ENCODE measurements at regions not wholly inside any gene's neighbourhood (a gene's known extent, or its start where the extent isn't known, plus 50 kb on each side); places are given as distances from the start of the nearest gene placed in this dataset.

DNA sequence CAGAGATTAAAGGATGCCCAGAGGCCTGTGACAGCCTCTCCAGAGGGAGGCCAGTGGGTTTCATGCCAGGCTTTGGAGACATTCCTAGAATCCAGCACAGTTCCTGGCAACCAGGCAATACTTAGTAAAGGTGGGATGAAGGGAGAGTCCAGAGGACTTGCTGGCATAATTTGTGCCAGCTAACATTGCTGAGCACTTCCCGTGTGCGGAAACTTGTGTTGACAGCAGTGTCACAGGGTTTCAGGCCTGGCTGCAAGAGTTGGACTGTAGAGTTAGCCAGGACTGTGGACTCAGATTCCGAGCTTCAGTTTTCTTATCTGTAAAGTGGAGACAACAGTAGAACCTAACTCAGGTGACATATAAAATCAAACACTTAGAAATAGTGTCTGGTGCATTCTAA, 141.7 kb downstream of the SALL1 start:
- TF ChIP-seq, protein P1, sequence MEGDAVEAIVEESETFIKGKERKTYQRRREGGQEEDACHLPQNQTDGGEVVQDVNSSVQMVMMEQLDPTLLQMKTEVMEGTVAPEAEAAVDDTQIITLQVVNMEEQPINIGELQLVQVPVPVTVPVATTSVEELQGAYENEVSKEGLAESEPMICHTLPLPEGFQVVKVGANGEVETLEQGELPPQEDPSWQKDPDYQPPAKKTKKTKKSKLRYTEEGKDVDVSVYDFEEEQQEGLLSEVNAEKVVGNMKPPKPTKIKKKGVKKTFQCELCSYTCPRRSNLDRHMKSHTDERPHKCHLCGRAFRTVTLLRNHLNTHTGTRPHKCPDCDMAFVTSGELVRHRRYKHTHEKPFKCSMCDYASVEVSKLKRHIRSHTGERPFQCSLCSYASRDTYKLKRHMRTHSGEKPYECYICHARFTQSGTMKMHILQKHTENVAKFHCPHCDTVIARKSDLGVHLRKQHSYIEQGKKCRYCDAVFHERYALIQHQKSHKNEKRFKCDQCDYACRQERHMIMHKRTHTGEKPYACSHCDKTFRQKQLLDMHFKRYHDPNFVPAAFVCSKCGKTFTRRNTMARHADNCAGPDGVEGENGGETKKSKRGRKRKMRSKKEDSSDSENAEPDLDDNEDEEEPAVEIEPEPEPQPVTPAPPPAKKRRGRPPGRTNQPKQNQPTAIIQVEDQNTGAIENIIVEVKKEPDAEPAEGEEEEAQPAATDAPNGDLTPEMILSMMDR (IDR thresholded peaks at IDR 0.05; ENCODE audit: low read depth, low read length, missing control alignments) = no peak
- in situ Hi-C loops (cut with HindIII; ENCODE audit: low pct_ligation_motif_present, low sequenced_read_pairs) = no loop called here
- H3K27ac ChIP-seq = no peak overlapping the region
- no peaks in the 10 kb centered on the region for H3K27me3 ChIP-seq (replicated peaks)
- DNase-seq = no peak
- H3K4me3 ChIP-seq (ENCODE audit: low read depth, low read length) = no peak overlapping the region
- H3K36me3 ChIP-seq (replicated peaks) = no peaks in the 10 kb centered on the region

GRCh38 chr16:51008607-51009006, 142.5 kb downstream of the SALL1 start:
- H3K4me3 ChIP-seq (ENCODE audit: low read depth, low read length) = no peak overlapping the region
- no peak overlapping the region for H3K27ac ChIP-seq
- DNase-seq = no peak
- H3K27me3 ChIP-seq (replicated peaks) = no peaks in the 10 kb centered on the region
- H3K36me3 ChIP-seq (replicated peaks) = no peaks in the 10 kb centered on the region
- in situ Hi-C loops (cut with HindIII; ENCODE audit: low pct_ligation_motif_present, low sequenced_read_pairs) = no loop called here
- TF ChIP-seq, protein P1 (IDR thresholded peaks at IDR 0.05; ENCODE audit: low read depth, low read length, missing control alignments) = no peak

DNA sequence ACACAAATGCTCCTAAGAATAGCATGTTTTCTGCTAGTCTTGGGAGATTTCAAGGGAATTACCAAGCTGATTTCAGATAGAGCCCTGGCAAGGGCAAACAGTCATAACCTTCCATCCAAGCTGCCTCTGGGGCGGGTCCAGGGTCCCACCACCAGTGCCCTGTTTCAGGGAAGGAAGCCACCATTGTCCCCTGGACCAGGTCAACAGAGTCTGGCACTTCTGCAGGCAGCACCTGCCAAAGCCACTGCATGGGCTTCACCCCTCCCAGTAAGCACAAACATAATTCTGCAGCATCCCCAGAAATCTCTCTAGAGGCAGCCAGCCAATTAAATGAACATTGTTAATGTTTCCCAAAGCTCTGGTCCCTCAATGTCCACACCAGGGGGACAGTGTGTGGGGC, 143.0 kb downstream of the SALL1 start:
- no peak for DNase-seq
- H3K27me3 ChIP-seq (replicated peaks) = no peaks in the 10 kb centered on the region
- TF ChIP-seq, protein P1 (IDR thresholded peaks at IDR 0.05; ENCODE audit: low read depth, low read length, missing control alignments) = no peak
- no peak overlapping the region for H3K27ac ChIP-seq
- no peak overlapping the region for H3K4me3 ChIP-seq (ENCODE audit: low read depth, low read length)
- no peaks in the 10 kb centered on the region for H3K36me3 ChIP-seq (replicated peaks)
- in situ Hi-C loops (cut with HindIII; ENCODE audit: low pct_ligation_motif_present, low sequenced_read_pairs) = no loop called here

DNA sequence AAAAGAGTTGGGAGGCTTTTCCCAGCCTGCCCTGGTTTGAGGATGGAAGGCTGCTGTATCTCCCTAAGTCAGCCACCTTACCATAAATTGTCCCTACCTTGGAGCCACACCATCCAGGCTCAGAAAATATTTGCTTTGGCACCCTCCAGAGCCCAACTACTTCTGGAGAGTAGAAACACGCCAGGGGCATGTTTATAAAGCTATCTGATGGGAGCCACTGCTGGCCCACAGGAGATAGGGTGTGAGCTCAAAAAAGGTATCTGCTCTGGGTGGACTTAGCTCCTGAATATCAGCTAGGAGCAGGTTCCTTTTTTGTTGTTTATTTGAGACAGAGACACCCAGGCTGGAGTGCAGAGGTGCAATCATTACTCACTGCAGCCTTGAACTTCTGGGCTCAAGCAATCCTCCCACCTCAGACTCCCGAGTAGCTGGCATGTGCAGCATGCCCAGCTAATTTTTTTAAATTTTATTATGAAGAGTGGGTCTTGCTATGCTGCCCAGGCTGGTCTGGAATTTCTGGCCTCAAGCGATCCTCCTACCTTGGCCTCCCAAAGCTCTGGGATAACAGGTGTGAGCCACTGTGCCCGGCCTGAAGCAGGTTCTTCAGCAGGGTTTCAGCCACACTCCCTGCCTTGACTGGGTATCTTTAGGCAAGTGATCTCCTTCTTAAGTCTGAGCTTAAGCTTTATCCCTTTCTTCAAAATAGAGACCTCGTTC, 147.1 kb downstream of the SALL1 start:
- no peaks in the 10 kb centered on the region for H3K27me3 ChIP-seq (replicated peaks)
- no peak overlapping the region for H3K4me3 ChIP-seq (ENCODE audit: low read depth, low read length)
- TF ChIP-seq, protein P1 (IDR thresholded peaks at IDR 0.05; ENCODE audit: low read depth, low read length, missing control alignments) = no peak
- DNase-seq = no peak
- no peaks in the 10 kb centered on the region for H3K36me3 ChIP-seq (replicated peaks)
- in situ Hi-C loops (cut with HindIII; ENCODE audit: low pct_ligation_motif_present, low sequenced_read_pairs) = no loop called here
- no peak overlapping the region for H3K27ac ChIP-seq

DNA sequence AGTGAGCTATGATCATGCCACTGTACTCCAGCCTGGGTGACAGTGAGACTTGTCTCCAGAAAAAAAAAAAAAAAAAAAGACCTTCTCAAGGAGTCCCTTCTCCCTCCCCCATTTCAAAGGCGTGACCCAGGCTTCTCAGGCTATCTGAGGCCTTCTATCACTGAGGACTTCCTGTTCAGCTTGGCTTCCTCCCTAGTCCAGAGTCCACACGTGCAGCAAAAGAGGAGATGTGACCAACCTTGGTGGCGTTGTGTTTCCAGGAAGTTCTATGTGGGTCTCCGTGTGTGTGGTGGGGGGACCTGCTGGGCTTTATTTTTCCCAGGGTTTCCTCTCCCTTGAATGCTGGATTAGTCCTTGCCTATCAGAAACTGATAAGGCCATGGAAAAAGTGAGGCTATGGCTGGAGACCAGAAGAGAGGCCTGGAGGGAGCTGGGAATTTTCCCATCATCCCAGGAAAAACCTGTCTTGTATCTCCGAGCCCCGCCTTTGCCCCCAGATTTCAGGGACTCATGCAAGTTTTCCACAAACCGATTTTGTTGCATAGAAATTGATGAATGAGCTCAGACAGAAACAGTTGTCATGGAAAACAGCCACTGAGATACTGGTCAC, 148.1 kb downstream of the SALL1 start:
- no peak overlapping the region for H3K4me3 ChIP-seq (ENCODE audit: low read depth, low read length)
- in situ Hi-C loops (cut with HindIII; ENCODE audit: low pct_ligation_motif_present, low sequenced_read_pairs) = no loop called here
- TF ChIP-seq, protein P1 (IDR thresholded peaks at IDR 0.05; ENCODE audit: low read depth, low read length, missing control alignments) = no peak
- no peaks in the 10 kb centered on the region for H3K36me3 ChIP-seq (replicated peaks)
- H3K27ac ChIP-seq = no peak overlapping the region
- H3K27me3 ChIP-seq (replicated peaks) = no peaks in the 10 kb centered on the region
- no peak for DNase-seq

Measured in brain microvascular endothelial cell (primary cell).